ENCODE measurements at regions not wholly inside any gene's neighbourhood (a gene's known extent, or its start where the extent isn't known, plus 50 kb on each side); places are given as distances from the start of the nearest gene placed in this dataset.

DNA sequence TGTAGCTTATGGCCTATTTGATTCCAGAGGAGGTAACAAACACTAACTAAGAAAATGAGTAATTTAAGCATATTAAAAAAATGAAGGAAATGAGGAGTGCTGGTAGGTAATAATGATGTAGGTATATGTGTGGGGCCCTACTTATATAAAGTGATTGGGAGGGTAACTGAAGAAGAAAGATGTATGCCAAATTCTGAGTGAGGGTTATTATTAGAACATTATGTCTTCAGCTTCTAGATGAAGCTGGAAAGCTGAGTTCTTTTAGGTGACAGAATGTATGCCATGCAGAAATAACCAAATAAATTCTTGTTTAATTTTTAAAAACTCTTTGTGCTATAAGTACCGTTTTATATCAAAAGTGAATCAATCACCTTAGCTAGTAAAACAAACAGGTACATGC lies 479.6 kb upstream of the TENM4 start:
- no peak overlapping the region for H2BK12ac ChIP-seq (ENCODE audit: low read depth, low read length)
- no peak overlapping the region for H3K27ac ChIP-seq (ENCODE audit: low read depth, low read length)
- no peaks in the 10 kb centered on the region for H3K4me1 ChIP-seq (replicated peaks in 1 of 4; ENCODE audit: control insufficient read depth in 3 of 4, insufficient read depth in 4 of 4, low read length in 3 of 4)
- POLR2A ChIA-PET (ENCODE audit: partially characterized antibody) = no interaction called here
- H3K79me1 ChIP-seq (ENCODE audit: low read depth, low read length) = no peaks in the 10 kb centered on the region
- H3K79me2 ChIP-seq (ENCODE audit: control insufficient read depth in 1 of 2, insufficient read depth in 2 of 2, low read length in 2 of 2) = no peaks in the 10 kb centered on the region
- H3K9me3 ChIP-seq (ENCODE audit: insufficient read depth in 2 of 2, low read depth in 1 of 2, low read length in 1 of 2) = no peaks in the 10 kb centered on the region
- DNase-seq (ENCODE audit: low read depth in 1 of 2, low spot score in 2 of 2) = no peak
- no peak overlapping the region for H2AFZ ChIP-seq (ENCODE audit: low read length)
- no peak overlapping the region for H3K4me3 ChIP-seq (ENCODE audit: extremely low read depth in 1 of 4, insufficient read depth in 2 of 4, low read depth in 3 of 4, low read length in 4 of 4)
- H3K56ac ChIP-seq (replicated peaks; ENCODE audit: insufficient read length, low read depth, low read length) = no peak overlapping the region
- H2AK5ac ChIP-seq (ENCODE audit: low read depth, low read length) = no peak overlapping the region
- WGBS, 2 experiments (ENCODE audit: extremely low coverage in 1 of 2, insufficient coverage in 1 of 2, insufficient read length in 1 of 2, insufficient replicate concordance in 2 of 2, low coverage in 1 of 2, low lambda C conversion rate in 2 of 2, missing lambda C conversion rate in 1 of 2) = 93% methylated on average over 1 of the region's 1 CpG; no CpG with 5 or more reads in 1 of the 2 experiments
- H3K18ac ChIP-seq (ENCODE audit: extremely low read depth, low read length) = no peak overlapping the region
- no peaks in the 10 kb centered on the region for H3K27me3 ChIP-seq (replicated peaks in 1 of 4; ENCODE audit: control insufficient read depth in 3 of 4, extremely low read depth in 1 of 4, insufficient read depth in 3 of 4, low read length in 3 of 4)
- H4K5ac ChIP-seq (ENCODE audit: insufficient read length, low read depth, low read length) = no peak overlapping the region
- H3K4ac ChIP-seq (replicated peaks; ENCODE audit: insufficient read length, low read depth, low read length) = no peak overlapping the region
- no peak for FAIRE-seq
- H3K9ac ChIP-seq (replicated peaks in 1 of 4; ENCODE audit: extremely low read depth in 1 of 4, low read depth in 3 of 4, low read length in 3 of 4) = no peak overlapping the region
- H2BK120ac ChIP-seq (replicated peaks; ENCODE audit: low read depth, low read length) = no peak overlapping the region
- CTCF ChIA-PET (ENCODE audit: partially characterized antibody) = no interaction called here
- no peaks in the 10 kb centered on the region for H3K36me3 ChIP-seq (ENCODE audit: control insufficient read depth in 2 of 4, insufficient read depth in 4 of 4, low read length in 3 of 4)
- no peak overlapping the region for H4K91ac ChIP-seq (replicated peaks; ENCODE audit: insufficient read length, low read length)
- no peak overlapping the region for H4K8ac ChIP-seq (ENCODE audit: extremely low read depth, insufficient read depth, low read length)
- H4K20me1 ChIP-seq (replicated peaks in 1 of 2; ENCODE audit: control insufficient read depth in 1 of 2, insufficient read depth in 2 of 2, low read length in 2 of 2) = no peaks in the 10 kb centered on the region
- H3K23me2 ChIP-seq (ENCODE audit: low read depth, low read length) = no peaks in the 10 kb centered on the region
- H2BK15ac ChIP-seq (ENCODE audit: low read length) = no peak overlapping the region
- H3K23ac ChIP-seq (ENCODE audit: insufficient read length) = no peak overlapping the region
- no peak overlapping the region for H3K14ac ChIP-seq (ENCODE audit: insufficient read length)
- no peak overlapping the region for H3K4me2 ChIP-seq (ENCODE audit: insufficient read depth in 1 of 2, low read depth in 2 of 2, low read length in 2 of 2)
- no peak overlapping the region for H2BK20ac ChIP-seq (ENCODE audit: low read length)
- H2BK5ac ChIP-seq (ENCODE audit: low read depth, low read length) = no peak overlapping the region
- no peak for TF ChIP-seq CHD7 (IDR thresholded peaks at IDR 0.05; ENCODE audit: insufficient replicate concordance, low read length)

All from H1 (cell line).